WTC11 (cell line): ENCODE measurements at regions not wholly inside any gene's neighbourhood (a gene's known extent, or its start where the extent isn't known, plus 50 kb on each side); places are given as distances from the start of the nearest gene placed in this dataset.

Experiments
- ATF1 ChIP-seq: sonication (generic); formaldehyde crosslinking; IDR thresholded peaks from 2 replicates; pipeline ENCODE4 v1.8.1; 2023; ENCODE audit warnings: mild to moderate bottlenecking, moderate library complexity, missing genetic modification reagents
- ESRRA ChIP-seq: sonication (generic); formaldehyde crosslinking; IDR thresholded peaks from 2 replicates; pipeline ENCODE4 v1.8.1; 2022; ENCODE audit warnings: mild to moderate bottlenecking, missing genetic modification reagents, borderline replicate concordance
- IRF2 ChIP-seq: sonication (generic); formaldehyde crosslinking; IDR thresholded peaks from 2 replicates; pipeline ENCODE4 v1.8.0; 2022; ENCODE audit warnings: low read depth, missing genetic modification reagents, borderline replicate concordance
- NFATC4 ChIP-seq: fragments of 250-450 bp; sonication (Bioruptor Pico); IDR thresholded peaks from 2 replicates; pipeline ENCODE4 v1.9.0; 2021; ENCODE audit warnings: mild to moderate bottlenecking
- NFYB ChIP-seq: sonication (generic); formaldehyde crosslinking; conservative IDR thresholded peaks from 2 replicates; pipeline ENCODE4 v1.8.0; 2022; ENCODE audit warnings: low read depth, missing genetic modification reagents
- SMAD3 ChIP-seq: sonication (generic); formaldehyde crosslinking; IDR thresholded peaks from 2 replicates; pipeline ENCODE4 v1.8.0; 2022; ENCODE audit warnings: missing genetic modification reagents, mild to moderate bottlenecking, borderline replicate concordance
- TP53 ChIP-seq: sonication (generic); formaldehyde crosslinking; IDR thresholded peaks from 2 replicates; pipeline ENCODE4 v1.8.1; 2023; ENCODE audit warnings: mild to moderate bottlenecking, missing genetic modification reagents
- ZNF138 ChIP-seq: sonication (generic); formaldehyde crosslinking; conservative IDR thresholded peaks from 2 replicates; pipeline ENCODE4 v1.8.1; 2022; ENCODE audit warnings: mild to moderate bottlenecking, moderate library complexity, missing genetic modification reagents
- ZNF263 ChIP-seq: sonication (generic); formaldehyde crosslinking; IDR thresholded peaks from 2 replicates; pipeline ENCODE4 v1.8.1; 2022; ENCODE audit warnings: low read depth, mild to moderate bottlenecking, moderate library complexity, missing genetic modification reagents
- TF ChIP-seq, protein P1 (sequence below): fragments of 200-600 bp; IDR thresholded peaks from 2 replicates; pipeline ENCODE4 v1.8.0; 2022; ENCODE audit warnings: antibody characterized with exemption
- TF ChIP-seq, protein P2 (sequence below): sonication (generic); formaldehyde crosslinking; conservative IDR thresholded peaks from 2 replicates; pipeline ENCODE4 v1.8.1; 2022; ENCODE audit warnings: mild to moderate bottlenecking, missing genetic modification reagents
- TF ChIP-seq, protein P3 (sequence below): sonication (generic); formaldehyde crosslinking; IDR thresholded peaks from 2 replicates; pipeline ENCODE4 v1.8.0; 2022; ENCODE audit warnings: mild to moderate bottlenecking, missing genetic modification reagents
- TF ChIP-seq, protein P4 (sequence below): sonication (generic); formaldehyde crosslinking; IDR thresholded peaks from 2 replicates; pipeline ENCODE4 v1.8.1; 2023; ENCODE audit warnings: mild to moderate bottlenecking, missing genetic modification reagents, moderate library complexity
- TF ChIP-seq, protein P5 (sequence below): fragments of 250-450 bp; sonication (Bioruptor Pico); conservative IDR thresholded peaks from 2 replicates; pipeline ENCODE4 v1.9.0; 2021; ENCODE audit warnings: mild to moderate bottlenecking

DNA sequence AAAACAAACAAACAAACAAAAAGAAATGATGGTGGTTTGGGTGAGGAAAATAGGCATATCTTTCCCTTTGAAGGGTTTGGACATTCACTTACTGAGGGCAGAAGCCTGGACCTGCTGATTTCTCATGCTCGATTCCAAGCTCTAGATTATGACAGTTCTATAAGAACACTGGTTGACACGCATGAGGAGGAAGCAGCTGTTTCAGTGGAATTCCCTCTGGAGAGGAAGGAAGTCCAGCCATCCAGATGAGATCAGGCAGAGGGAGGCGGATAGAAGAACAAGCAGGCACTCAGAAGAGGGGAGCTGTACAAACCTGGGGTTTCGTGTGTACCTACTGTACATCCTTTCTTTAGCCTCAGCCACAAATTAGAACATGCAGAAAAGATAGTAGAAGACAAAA lies 691.9 kb downstream of the INHBA start:
- TF ChIP-seq, protein P1, sequence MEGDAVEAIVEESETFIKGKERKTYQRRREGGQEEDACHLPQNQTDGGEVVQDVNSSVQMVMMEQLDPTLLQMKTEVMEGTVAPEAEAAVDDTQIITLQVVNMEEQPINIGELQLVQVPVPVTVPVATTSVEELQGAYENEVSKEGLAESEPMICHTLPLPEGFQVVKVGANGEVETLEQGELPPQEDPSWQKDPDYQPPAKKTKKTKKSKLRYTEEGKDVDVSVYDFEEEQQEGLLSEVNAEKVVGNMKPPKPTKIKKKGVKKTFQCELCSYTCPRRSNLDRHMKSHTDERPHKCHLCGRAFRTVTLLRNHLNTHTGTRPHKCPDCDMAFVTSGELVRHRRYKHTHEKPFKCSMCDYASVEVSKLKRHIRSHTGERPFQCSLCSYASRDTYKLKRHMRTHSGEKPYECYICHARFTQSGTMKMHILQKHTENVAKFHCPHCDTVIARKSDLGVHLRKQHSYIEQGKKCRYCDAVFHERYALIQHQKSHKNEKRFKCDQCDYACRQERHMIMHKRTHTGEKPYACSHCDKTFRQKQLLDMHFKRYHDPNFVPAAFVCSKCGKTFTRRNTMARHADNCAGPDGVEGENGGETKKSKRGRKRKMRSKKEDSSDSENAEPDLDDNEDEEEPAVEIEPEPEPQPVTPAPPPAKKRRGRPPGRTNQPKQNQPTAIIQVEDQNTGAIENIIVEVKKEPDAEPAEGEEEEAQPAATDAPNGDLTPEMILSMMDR = no peak
- TF ChIP-seq, protein P2, sequence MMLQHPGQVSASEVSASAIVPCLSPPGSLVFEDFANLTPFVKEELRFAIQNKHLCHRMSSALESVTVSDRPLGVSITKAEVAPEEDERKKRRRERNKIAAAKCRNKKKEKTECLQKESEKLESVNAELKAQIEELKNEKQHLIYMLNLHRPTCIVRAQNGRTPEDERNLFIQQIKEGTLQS (CRISPR knock-in tag) = no peak
- TF ChIP-seq, protein P3, sequence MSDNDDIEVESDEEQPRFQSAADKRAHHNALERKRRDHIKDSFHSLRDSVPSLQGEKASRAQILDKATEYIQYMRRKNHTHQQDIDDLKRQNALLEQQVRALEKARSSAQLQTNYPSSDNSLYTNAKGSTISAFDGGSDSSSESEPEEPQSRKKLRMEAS = no peak
- no peak for TF ChIP-seq NFYB (CRISPR knock-in tag)
- no peak for TF ChIP-seq ZNF263 (CRISPR knock-in tag)
- no peak for TF ChIP-seq ZNF138 (CRISPR knock-in tag)
- TF ChIP-seq IRF2 (CRISPR knock-in tag) = no peak
- TF ChIP-seq, protein P4, sequence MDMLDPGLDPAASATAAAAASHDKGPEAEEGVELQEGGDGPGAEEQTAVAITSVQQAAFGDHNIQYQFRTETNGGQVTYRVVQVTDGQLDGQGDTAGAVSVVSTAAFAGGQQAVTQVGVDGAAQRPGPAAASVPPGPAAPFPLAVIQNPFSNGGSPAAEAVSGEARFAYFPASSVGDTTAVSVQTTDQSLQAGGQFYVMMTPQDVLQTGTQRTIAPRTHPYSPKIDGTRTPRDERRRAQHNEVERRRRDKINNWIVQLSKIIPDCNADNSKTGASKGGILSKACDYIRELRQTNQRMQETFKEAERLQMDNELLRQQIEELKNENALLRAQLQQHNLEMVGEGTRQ (CRISPR knock-in tag) = no peak
- TF ChIP-seq, protein P5, sequence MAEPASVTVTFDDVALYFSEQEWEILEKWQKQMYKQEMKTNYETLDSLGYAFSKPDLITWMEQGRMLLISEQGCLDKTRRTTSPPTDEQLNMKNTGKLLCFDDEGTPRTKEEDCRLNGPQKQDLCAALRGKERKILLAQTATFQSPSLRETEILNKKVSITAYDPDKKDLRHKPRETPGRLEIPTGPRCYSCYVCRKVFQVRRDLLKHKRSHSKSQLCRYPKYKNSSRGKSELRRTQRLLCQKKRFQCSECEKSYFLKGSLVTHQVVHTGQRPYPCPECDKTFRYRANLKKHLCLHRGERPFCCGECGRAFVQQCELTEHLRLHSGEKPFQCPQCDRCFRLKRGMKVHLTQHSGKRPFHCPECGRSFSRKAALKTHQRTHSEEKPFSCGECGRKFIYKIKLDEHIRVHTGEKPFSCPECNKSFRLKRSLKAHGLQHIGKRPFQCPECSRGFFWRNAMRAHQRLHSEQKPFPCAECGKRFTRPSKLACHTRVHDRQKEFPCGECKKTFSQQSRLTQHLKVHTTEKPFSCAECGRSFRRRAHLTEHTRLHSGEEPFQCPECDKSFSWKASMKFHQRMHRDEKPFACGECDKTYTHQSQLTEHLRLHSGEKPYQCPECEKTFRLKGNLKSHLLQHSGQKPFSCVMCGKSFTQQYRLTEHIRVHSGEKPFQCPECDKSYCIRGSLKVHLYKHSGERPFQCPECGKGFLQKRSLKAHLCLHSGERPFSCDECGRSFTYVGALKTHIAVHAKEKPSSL (CRISPR knock-in tag) = no peak
- no peak for TF ChIP-seq SMAD3 (CRISPR knock-in tag)
- no peak for TF ChIP-seq TP53
- TF ChIP-seq NFATC4 (CRISPR knock-in tag) = no peak
- no peak for TF ChIP-seq ATF1 (CRISPR knock-in tag)
- no peak for TF ChIP-seq ESRRA
